Tibial nerve (tissue), 4 donors: ENCODE measurements at regions not wholly inside any gene's neighbourhood (a gene's known extent, or its start where the extent isn't known, plus 50 kb on each side); places are given as distances from the start of the nearest gene placed in this dataset.

Experiments used
- EP300 ChIP-seq, 2 donors: sonication (generic); formaldehyde crosslinking; IDR thresholded peaks; one replicate each; pipeline ENCODE4 v1.6.1; 2017; ENCODE audit warnings: antibody characterized with exemption in 2 of 2, mild to moderate bottlenecking in 1 of 2
- POLR2A ChIP-seq, 2 donors: fragments of 450-650 bp; IDR thresholded peaks; one replicate each; pipeline ENCODE4 v1.6.1; 2017; ENCODE audit warnings: antibody characterized with exemption in 2 of 2, mild to moderate bottlenecking in 2 of 2, moderate library complexity in 2 of 2
- TF ChIP-seq, protein P1 (sequence below), 5 experiments: fragments of 200-600 bp in 3 of 5; fragments of 450-650 bp in 2 of 5; sonication (generic) in 3 of 5; IDR thresholded peaks; one replicate each; pipeline ENCODE4 v1.5.1; 2016 to 2019; ENCODE audit warnings: antibody characterized with exemption in 5 of 5, mild to moderate bottlenecking in 3 of 5, moderate library complexity in 2 of 5

DNA sequence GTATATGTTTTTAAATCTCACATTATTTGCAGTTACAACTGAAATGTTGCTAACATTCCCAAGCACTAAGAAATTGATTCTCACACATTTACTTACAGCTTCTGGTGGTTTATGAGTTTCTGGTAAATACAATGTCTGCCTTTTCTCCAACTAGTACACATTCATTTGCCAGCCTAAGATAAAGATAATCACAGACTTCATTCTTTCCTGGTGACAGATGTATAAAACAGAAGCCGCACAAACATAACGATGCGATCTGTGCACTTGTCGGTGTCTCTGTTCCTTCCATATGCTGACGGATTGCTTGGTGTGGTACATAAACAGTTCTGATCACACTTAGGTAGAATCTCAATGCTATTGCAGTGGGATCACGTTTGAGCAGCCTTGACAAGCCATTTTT, 100.4 kb upstream of the DDX18 start:
- TF ChIP-seq, protein P1, sequence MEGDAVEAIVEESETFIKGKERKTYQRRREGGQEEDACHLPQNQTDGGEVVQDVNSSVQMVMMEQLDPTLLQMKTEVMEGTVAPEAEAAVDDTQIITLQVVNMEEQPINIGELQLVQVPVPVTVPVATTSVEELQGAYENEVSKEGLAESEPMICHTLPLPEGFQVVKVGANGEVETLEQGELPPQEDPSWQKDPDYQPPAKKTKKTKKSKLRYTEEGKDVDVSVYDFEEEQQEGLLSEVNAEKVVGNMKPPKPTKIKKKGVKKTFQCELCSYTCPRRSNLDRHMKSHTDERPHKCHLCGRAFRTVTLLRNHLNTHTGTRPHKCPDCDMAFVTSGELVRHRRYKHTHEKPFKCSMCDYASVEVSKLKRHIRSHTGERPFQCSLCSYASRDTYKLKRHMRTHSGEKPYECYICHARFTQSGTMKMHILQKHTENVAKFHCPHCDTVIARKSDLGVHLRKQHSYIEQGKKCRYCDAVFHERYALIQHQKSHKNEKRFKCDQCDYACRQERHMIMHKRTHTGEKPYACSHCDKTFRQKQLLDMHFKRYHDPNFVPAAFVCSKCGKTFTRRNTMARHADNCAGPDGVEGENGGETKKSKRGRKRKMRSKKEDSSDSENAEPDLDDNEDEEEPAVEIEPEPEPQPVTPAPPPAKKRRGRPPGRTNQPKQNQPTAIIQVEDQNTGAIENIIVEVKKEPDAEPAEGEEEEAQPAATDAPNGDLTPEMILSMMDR (IDR thresholded peaks at IDR 0.05): no peak
- TF ChIP-seq EP300 (IDR thresholded peaks at IDR 0.05) (no peak), POLR2A (IDR thresholded peaks at IDR 0.05) (no peak)
